HepG2 (cell line): ENCODE measurements at regions not wholly inside any gene's neighbourhood (a gene's known extent, or its start where the extent isn't known, plus 50 kb on each side); places are given as distances from the start of the nearest gene placed in this dataset.

Experiments
- ATAC-seq: fragments of 200-7000 bp; cut with Tn5 transposase; 3 replicates; pipeline ENCODE4 v1.9.1; 2020; ENCODE audit warnings: mild to moderate bottlenecking, moderate library complexity
- BruUV-seq: library from RNA; stranded (reverse); fragments of 400-500 nt; replicated peaks from 2 replicates; lab custom pipeline; 2021; lab: Mats Ljungman, UMichigan
- CTCF ChIA-PET: fragments of 300-600 bp; formaldehyde crosslinking; extraction: SDS; loops from one replicate; lab custom pipeline; 2021; ENCODE audit warnings: low total read pairs, inconsistent platforms, low intra/inter-chr PET ratio; lab: Yijun Ruan, JAX
- POLR2A ChIA-PET: fragments of 350-600 bp; sonication (Branson Sonifier 250); formaldehyde crosslinking; loops from one replicate; lab custom pipeline; 2020; ENCODE audit warnings: antibody characterized with exemption, inconsistent platforms; lab: Yijun Ruan, JAX
- DNase-seq: peaks from one replicate; pipeline ENCODE4 v3.0.0-alpha.2; 2015; ENCODE audit warnings: low spot score
- FAIRE-seq: peaks from 3 replicates; lab custom pipeline; 2011; peaks lifted over from hg19 to GRCh38; lab: Jason Lieb, UNC
- H2AFZ ChIP-seq: one replicate; pipeline ENCODE4 v1.6.1; 2011; ENCODE audit warnings: low read length, inconsistent platforms
- H3K27ac ChIP-seq: fragments of 300-600 bp; 3 replicates; pipeline ENCODE4 v1.8.0; 2011; ENCODE audit warnings: mixed run types, mild to moderate bottlenecking, mixed read lengths, low read length, inconsistent platforms; ENCODE audit not compliant: insufficient read depth; ENCODE audit errors: extremely low read length
- H3K27me3 ChIP-seq, 2 experiments: fragments of 200-600 bp in 1 of 2; 2 replicates in 1 of 2; 3 replicates in 1 of 2; pipeline versions ENCODE4 v1.6.0 to v1.8.0; 2011; ENCODE audit warnings: low read length in 2 of 2, mild to moderate bottlenecking in 2 of 2, moderate library complexity in 2 of 2, inconsistent platforms in 1 of 2; ENCODE audit not compliant: insufficient read depth in 2 of 2, control insufficient read depth in 1 of 2
- H3K36me3 ChIP-seq, 2 experiments: fragments of 200-600 bp in 1 of 2; replicated peaks in 1 of 2; 2 replicates in 1 of 2; 3 replicates in 1 of 2; pipeline versions ENCODE4 v1.5.1 to v1.8.0; 2011; ENCODE audit warnings: low read length in 2 of 2, inconsistent platforms in 1 of 2; ENCODE audit not compliant: insufficient read depth in 2 of 2, control insufficient read depth in 1 of 2
- H3K4me1 ChIP-seq: 2 replicates; pipeline ENCODE4 v1.5.1; 2012; ENCODE audit warnings: low read length, inconsistent platforms; ENCODE audit not compliant: insufficient read depth
- H3K4me2 ChIP-seq: 2 replicates; pipeline ENCODE4 v1.6.0; 2011; ENCODE audit warnings: low read depth, low read length, inconsistent platforms
- H3K4me3 ChIP-seq, 3 experiments: fragments of 200-600 bp in 1 of 3; sonication (generic), shearing (Covaris generic) in 1 of 3; replicated peaks in 1 of 3; 2 replicates each; pipeline ENCODE4 v1.5.1; 2011 to 2016; ENCODE audit warnings: low read length in 3 of 3, inconsistent platforms in 2 of 3, low read depth in 2 of 3, mild to moderate bottlenecking in 2 of 3, control low read depth in 1 of 3, mixed read lengths in 1 of 3; ENCODE audit not compliant: insufficient read depth in 1 of 3
- H3K79me2 ChIP-seq: one replicate; pipeline ENCODE4 v1.6.1; 2011; ENCODE audit warnings: low read length, inconsistent platforms; ENCODE audit not compliant: insufficient read depth
- H3K9ac ChIP-seq: 2 replicates; pipeline ENCODE4 v1.6.0; 2011; ENCODE audit warnings: mild to moderate bottlenecking, low read depth, low read length, inconsistent platforms; ENCODE audit not compliant: insufficient read depth
- H3K9me3 ChIP-seq: 2 replicates; pipeline ENCODE4 v1.5.1; 2012; ENCODE audit warnings: mild to moderate bottlenecking, low read length
- H4K20me1 ChIP-seq: 2 replicates; pipeline ENCODE4 v1.6.0; 2011; ENCODE audit warnings: inconsistent platforms, mild to moderate bottlenecking, low read length, moderate library complexity; ENCODE audit not compliant: insufficient read depth
- ARHGAP35 ChIP-seq: sonication (generic); formaldehyde crosslinking; IDR thresholded peaks from 2 replicates; pipeline ENCODE4 v1.9.0; 2022; ENCODE audit warnings: mild to moderate bottlenecking, inconsistent platforms, moderate library complexity, missing genetic modification reagents, borderline replicate concordance
- DNMT3B ChIP-seq: conservative IDR thresholded peaks from 2 replicates; pipeline ENCODE4 v1.6.1; 2016; ENCODE audit warnings: missing biosample characterization, control low read depth
- DPF2 ChIP-seq: sonication (generic); formaldehyde crosslinking; IDR thresholded peaks from 2 replicates; pipeline ENCODE4 v1.4.0; 2020; ENCODE audit warnings: mild to moderate bottlenecking, low read depth, missing genetic modification reagents, borderline replicate concordance
- MYC ChIP-seq: sonication (generic); formaldehyde crosslinking; IDR thresholded peaks from 2 replicates; pipeline ENCODE4 v1.9.0; 2021; ENCODE audit warnings: missing genetic modification reagents, borderline replicate concordance
- SNAPC5 ChIP-seq: sonication (generic); formaldehyde crosslinking; IDR thresholded peaks from 2 replicates; pipeline ENCODE4 v1.8.1; 2023; ENCODE audit warnings: mild to moderate bottlenecking, missing genetic modification reagents, borderline replicate concordance
- YEATS4 ChIP-seq: sonication (generic); formaldehyde crosslinking; IDR thresholded peaks from 2 replicates; pipeline ENCODE4 v1.4.0; 2020; ENCODE audit warnings: missing genetic modification reagents, borderline replicate concordance
- ZNF350 ChIP-seq: sonication (generic); formaldehyde crosslinking; IDR thresholded peaks from 2 replicates; pipeline ENCODE4 v1.4.0; 2020; ENCODE audit warnings: mild to moderate bottlenecking, low read depth, missing genetic modification reagents, borderline replicate concordance
- ZNF430 ChIP-seq: sonication (generic); formaldehyde crosslinking; IDR thresholded peaks from 2 replicates; pipeline ENCODE4 v1.9.0; 2021; ENCODE audit warnings: mild to moderate bottlenecking, missing genetic modification reagents
- ZNF562 ChIP-seq: sonication (generic); formaldehyde crosslinking; IDR thresholded peaks from 2 replicates; pipeline ENCODE4 v1.8.0; 2022; ENCODE audit warnings: missing genetic modification reagents, borderline replicate concordance
- ZNF597 ChIP-seq: sonication (generic); formaldehyde crosslinking; IDR thresholded peaks from 2 replicates; pipeline ENCODE4 v1.5.0; 2020; ENCODE audit warnings: missing genetic modification reagents
- ZNF660 ChIP-seq: sonication (generic); formaldehyde crosslinking; IDR thresholded peaks from 2 replicates; pipeline ENCODE4 v1.5.1; 2020; ENCODE audit warnings: mild to moderate bottlenecking, low read depth, missing genetic modification reagents, borderline replicate concordance
- ZNF775 ChIP-seq: sonication (generic); formaldehyde crosslinking; IDR thresholded peaks from 2 replicates; pipeline ENCODE4 v1.4.0; 2020; ENCODE audit warnings: missing genetic modification reagents, mild to moderate bottlenecking, moderate library complexity, borderline replicate concordance
- ZNF777 ChIP-seq: sonication (generic); formaldehyde crosslinking; IDR thresholded peaks from 2 replicates; pipeline ENCODE4 v1.4.0; 2020; ENCODE audit warnings: missing genetic modification reagents
- WGBS: methylation state at CpG from one replicate; pipeline ENCODE4 v1.1.6; 2017; ENCODE audit warnings: low lambda C conversion rate; 5-methylcytosine and 5-hydroxymethylcytosine counted together
- in situ Hi-C: cut with HindIII; loops from 2 replicates; pipeline ENCODE4 v1.10.0; 2017; ENCODE audit warnings: low pct_unique_long_range_greater_than_20kb; ENCODE audit not compliant: extremely low pct_ligation_motif_present
- intact Hi-C: fragments of 100-400 bp; cut with micrococcal nuclease; formaldehyde crosslinking; loops from one replicate; pipeline ENCODE4 v1.10.0; 2022; ENCODE audit not compliant: unreplicated experiment
- TF ChIP-seq, protein P1 (sequence below): sonication (generic); formaldehyde crosslinking; IDR thresholded peaks from 2 replicates; pipeline ENCODE4 v1.8.0; 2022; ENCODE audit warnings: mild to moderate bottlenecking, missing genetic modification reagents; ENCODE audit not compliant: insufficient replicate concordance
- TF ChIP-seq, protein P2 (sequence below): sonication (generic); formaldehyde crosslinking; IDR thresholded peaks from 2 replicates; pipeline ENCODE4 v1.9.0; 2021; ENCODE audit warnings: missing genetic modification reagents, borderline replicate concordance

DNA sequence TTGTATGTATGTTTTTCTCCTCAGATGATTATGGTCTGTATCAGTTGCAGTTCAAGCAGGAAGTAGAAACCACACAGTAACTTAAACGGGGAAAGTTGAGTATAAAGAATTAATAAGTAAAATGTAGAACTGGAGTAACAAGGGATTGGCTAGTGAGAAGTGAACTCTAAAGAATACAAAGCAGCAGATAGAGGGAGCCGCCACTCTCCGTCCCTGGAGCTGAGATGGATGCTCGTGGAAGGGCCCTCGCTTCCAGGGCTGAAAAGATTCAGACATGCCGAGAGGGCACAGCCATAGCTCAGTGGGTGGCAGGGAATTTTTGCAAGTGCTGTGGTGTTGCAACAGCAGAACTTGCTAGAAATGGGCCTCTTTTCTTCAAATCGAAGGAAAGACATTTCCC lies 155.8 kb downstream of the COL6A3 start:
- FAIRE-seq (no peak), DNase-seq (no peak), ATAC-seq (no peak)
- in situ Hi-C loops = no loop called here
- H3K27me3 ChIP-seq = peaks cover 2 to 13% of the 10 kb centered on the region in 2 experiments; a peak in 3 of 5 replicates
- no peaks in the 10 kb centered on the region for H3K36me3 ChIP-seq
- H3K4me1 ChIP-seq = no peaks in the 10 kb centered on the region
- intact Hi-C loops = no loop called here
- H3K4me2 ChIP-seq = no peak overlapping the region
- no peak overlapping the region for H3K27ac ChIP-seq
- no peak for TF ChIP-seq ZNF430 (CRISPR knock-in tag)
- no peak for TF ChIP-seq ARHGAP35
- CTCF ChIA-PET = no interaction called here
- 13% methylated on average over 7 of the region's 7 CpGs for WGBS
- no peak overlapping the region for H2AFZ ChIP-seq
- H4K20me1 ChIP-seq = no peaks in the 10 kb centered on the region
- H3K4me3 ChIP-seq = no peak overlapping the region
- H3K9me3 ChIP-seq = no peaks in the 10 kb centered on the region
- POLR2A ChIA-PET = no interaction called here
- H3K79me2 ChIP-seq = no peaks in the 10 kb centered on the region
- no peak overlapping the region for H3K9ac ChIP-seq
- no TSS peak for BruUV-seq

DNA sequence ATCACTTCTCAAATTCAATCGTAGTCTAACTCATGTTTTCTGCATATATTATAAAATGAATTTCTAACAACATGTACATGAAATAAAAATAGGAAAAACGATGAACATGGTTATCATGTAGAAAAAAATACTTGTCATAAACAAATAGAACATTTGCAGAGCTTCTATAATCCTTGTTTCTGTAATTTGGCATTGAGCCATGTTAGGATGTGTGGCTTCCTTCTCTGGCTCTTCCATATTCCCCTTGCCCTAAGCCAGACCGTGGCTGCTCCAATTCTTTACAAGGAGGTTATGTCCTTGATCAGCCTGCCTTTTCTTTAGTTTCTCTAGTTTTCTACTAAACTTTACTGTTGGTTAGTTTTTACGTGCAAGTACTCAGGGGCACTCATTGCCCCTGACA lies 155.3 kb downstream of the COL6A3 start:
- H3K9me3 ChIP-seq = no peaks in the 10 kb centered on the region
- no peaks in the 10 kb centered on the region for H4K20me1 ChIP-seq
- H3K9ac ChIP-seq = no peak overlapping the region
- POLR2A ChIA-PET = no interaction called here
- 22% methylated on average over 4 of the region's 4 CpGs for WGBS
- no peak for DNase-seq
- no TSS peak for BruUV-seq
- intact Hi-C loops = no loop called here
- ATAC-seq = no peak
- H3K27me3 ChIP-seq = peaks cover 2 to 10% of the 10 kb centered on the region in 2 experiments; a peak in 3 of 5 replicates
- no peak overlapping the region for H3K27ac ChIP-seq
- no peak for FAIRE-seq
- no peak overlapping the region for H2AFZ ChIP-seq
- no peak overlapping the region for H3K4me3 ChIP-seq
- H3K4me1 ChIP-seq = no peaks in the 10 kb centered on the region
- CTCF ChIA-PET = no interaction called here
- no peaks in the 10 kb centered on the region for H3K36me3 ChIP-seq
- in situ Hi-C loops = no loop called here
- H3K79me2 ChIP-seq = no peaks in the 10 kb centered on the region
- no peak overlapping the region for H3K4me2 ChIP-seq
- no peak for TF ChIP-seq ZNF562 (CRISPR knock-in tag)
- TF ChIP-seq, protein P1, sequence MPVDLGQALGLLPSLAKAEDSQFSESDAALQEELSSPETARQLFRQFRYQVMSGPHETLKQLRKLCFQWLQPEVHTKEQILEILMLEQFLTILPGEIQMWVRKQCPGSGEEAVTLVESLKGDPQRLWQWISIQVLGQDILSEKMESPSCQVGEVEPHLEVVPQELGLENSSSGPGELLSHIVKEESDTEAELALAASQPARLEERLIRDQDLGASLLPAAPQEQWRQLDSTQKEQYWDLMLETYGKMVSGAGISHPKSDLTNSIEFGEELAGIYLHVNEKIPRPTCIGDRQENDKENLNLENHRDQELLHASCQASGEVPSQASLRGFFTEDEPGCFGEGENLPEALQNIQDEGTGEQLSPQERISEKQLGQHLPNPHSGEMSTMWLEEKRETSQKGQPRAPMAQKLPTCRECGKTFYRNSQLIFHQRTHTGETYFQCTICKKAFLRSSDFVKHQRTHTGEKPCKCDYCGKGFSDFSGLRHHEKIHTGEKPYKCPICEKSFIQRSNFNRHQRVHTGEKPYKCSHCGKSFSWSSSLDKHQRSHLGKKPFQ (CRISPR knock-in tag) = no peak
- no peak for TF ChIP-seq SNAPC5 (CRISPR knock-in tag)
- TF ChIP-seq DPF2 = no peak
- TF ChIP-seq ZNF597 (CRISPR knock-in tag) = no peak
- TF ChIP-seq, protein P2, sequence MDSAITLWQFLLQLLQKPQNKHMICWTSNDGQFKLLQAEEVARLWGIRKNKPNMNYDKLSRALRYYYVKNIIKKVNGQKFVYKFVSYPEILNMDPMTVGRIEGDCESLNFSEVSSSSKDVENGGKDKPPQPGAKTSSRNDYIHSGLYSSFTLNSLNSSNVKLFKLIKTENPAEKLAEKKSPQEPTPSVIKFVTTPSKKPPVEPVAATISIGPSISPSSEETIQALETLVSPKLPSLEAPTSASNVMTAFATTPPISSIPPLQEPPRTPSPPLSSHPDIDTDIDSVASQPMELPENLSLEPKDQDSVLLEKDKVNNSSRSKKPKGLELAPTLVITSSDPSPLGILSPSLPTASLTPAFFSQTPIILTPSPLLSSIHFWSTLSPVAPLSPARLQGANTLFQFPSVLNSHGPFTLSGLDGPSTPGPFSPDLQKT = no peak
- no peak for TF ChIP-seq ZNF350
- no peak for TF ChIP-seq DNMT3B
- no peak for TF ChIP-seq ZNF777 (CRISPR knock-in tag)
- no peak for TF ChIP-seq ZNF775 (CRISPR knock-in tag)
- TF ChIP-seq ZNF660 (CRISPR knock-in tag) = no peak
- no peak for TF ChIP-seq MYC (CRISPR knock-in tag)
- TF ChIP-seq YEATS4 (CRISPR knock-in tag) = no peak
